ENCODE measurements at regions not wholly inside any gene's neighbourhood (a gene's known extent, or its start where the extent isn't known, plus 50 kb on each side); places are given as distances from the start of the nearest gene placed in this dataset.
"Not testable (repeated sequence)": the region's sequence is repeated elsewhere in the genome, so short reads cannot be mapped to it uniquely, and the experiment has no call there.

DNA sequence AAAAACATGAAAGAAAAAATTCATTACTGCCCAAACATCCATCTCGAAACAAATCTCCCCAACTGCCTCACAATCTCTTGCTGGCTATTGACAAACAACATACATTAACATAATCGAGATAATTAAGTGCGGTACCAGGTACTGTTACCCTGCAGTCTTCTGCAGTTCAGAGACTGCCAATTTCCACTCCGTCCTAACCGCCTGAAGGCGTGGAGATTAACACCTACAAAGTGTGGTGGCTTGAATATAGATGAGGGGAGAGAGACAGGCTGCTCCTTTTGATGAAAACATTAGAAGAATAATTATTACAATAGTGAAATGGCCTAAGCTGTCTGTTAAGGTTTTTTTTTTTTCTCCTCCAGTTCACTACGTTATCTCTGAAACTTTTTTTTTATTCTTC is 258.9 kb upstream of the SOX4 start:
- no peak for DNase-seq

DNA sequence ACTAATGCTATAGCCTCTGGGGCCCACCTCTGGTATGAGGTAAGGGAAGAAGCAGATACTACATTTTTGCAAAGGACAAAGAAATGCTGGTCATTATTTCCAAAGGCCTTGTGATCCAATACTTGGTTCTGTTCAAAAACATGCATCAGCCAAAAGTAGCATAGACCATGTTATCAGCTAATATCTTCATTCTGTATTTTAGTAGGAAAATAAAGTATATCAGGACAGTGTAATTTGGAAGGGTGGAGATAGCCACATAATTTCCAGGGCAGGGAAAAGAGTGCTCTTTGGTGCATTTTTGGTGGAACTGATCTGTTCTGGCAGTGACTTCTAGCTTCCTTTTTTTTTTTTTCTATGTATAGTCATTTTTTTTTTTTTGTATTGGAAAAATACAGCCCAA is 258.0 kb upstream of the SOX4 start:
- DNase-seq, result no peak

DNA sequence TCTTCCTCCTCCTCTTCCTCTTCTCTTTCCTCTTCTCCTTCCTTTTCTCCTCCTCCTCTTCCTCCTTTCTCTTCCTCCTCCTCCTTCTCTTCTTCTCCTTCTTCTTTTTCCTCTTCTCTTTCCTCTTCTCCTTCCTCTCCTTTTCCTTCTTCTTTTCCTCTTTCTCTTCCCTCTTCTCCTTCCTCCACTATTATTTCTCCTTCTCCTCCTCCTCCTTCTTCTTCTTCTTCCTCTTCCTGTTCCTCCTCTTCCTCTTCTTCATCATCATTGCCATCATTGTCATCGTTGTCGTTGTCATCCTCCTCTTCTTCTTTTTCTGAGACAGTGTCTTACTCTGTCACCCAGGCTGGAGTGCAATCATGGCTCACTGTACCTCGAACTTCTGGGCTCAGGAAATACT is 256.3 kb upstream of the SOX4 start:
- DNase-seq, result no peak

DNA sequence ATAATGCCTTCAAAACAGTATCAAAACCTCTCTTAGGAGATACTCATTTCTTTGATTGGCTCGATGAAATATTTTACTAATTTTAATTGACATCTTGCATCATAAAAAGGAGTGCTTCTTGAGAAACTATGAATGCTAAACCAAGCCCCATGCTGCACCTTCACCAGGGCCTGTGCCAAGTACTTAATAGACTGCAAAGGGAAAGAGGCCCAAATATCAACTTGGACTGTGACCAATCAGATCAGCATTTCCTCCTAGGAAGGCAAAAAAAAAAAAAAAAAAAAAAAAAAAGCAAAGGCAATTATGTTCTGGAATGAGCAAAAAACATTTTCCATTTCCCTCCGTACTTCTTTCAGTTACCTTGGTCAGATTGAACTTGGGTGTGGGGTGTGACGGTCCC is 253.0 kb upstream of the SOX4 start:
- DNase-seq, result peak; percentile 9

DNA sequence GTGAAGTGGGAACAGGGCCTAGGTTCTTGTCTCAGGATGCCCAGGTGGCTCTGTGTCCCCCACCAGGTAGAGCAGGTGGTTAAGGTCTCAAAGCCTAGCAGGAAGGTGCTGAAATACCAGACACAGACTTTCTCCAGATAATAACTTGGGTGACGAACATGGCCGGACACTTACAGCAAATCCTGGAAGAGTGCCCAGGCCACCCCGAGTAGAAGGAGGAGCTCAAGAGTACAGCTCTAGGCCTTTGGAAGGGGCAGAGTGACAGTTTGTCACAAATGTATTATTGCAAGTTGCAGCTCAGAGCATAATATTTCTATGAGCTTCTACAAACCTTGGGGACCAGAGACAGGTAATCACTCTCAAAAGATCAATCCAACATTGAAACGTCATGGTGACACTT is 251.6 kb upstream of the SOX4 start:
- DNase-seq, result no peak

DNA sequence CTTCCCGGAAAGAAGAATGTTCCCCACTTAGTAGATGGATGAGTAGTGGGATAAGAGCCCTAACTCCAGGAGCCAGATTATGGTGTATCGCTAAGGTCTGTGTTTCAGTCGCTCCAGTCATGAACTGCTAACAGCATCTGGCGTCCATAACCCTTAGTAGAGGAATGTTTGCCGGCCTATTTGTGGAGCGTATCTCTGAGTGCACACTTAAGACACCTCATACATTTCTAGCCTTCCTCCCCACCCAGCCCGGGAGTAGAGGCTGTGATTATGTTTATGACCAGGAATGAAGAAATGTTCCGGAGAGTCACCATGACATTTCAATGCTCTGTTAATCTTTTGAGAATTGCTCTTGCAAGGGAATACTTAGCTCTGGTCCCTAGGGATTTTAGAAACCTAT is 251.1 kb upstream of the SOX4 start:
- peak; percentile 37 for DNase-seq

DNA sequence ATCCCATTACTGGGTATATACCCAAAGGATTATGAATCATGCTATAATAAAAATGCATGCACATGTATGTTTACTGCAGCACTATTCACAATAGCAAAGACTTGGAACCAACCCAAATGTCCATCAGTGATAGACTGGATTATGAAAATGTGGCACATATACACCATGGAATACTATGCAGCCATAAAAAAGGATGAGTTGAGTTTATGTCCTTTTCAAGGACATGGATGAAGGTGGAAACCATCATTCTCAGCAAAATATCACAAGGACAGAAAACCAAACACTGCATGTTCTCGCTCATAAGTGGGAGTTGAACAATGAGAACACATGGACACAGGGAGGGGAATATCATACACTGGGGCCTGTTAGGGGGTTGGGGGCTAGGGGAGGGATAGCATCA is 247.8 kb upstream of the SOX4 start:
- not testable (repeated sequence) for DNase-seq

DNA sequence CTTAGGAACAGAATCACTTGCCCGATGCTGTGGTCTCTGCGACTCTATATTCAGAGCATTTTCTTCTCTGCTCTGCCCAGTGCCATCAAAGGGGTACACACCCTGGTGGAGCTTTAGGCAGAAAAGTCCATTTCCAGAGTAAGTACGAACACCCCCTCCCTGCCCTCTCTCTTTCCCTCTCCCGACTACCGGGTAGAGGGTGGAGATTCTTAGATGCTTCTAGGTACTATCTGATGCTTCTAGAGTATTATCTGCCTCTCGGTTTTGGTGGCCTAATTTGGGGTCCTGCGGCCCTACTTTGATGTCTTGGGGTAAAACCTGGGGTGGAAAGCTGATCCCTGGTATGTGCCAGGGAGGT is 245.4 kb upstream of the SOX4 start:
- no peak for DNase-seq

DNA sequence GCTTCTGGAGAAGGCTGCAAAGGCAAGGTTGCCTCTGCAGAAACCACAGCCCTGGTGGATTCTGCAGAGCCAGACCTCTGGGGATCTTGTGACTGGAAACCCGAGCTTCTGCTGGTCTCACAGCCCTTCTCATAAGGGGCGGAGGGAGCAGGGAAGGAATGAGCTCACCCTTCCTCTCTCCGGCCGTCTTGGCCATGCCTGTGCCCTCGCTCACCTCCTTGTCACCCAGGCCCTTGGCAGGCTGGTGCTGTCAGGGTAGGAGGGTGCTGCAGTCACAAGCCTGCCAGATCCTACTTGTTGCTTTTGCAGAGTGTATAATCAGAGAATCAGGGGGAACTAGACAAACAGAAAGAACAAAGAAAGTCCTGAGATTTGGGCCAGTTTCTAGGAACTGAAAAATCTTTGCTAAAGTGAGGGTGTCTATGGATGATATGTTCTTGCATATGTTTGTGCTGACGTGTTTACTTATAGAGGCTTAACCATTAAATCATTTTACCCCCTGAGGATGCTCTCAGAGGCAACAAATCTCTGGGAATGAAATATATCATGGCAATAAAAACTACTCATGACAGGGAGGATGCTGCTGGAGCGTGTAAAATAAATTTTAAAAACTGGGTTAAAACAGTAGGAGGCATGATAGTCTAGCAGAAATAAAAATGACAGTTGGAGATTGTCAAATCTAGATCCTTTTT is 244.9 kb upstream of the SOX4 start:
- peak; percentile 63 for DNase-seq

DNA sequence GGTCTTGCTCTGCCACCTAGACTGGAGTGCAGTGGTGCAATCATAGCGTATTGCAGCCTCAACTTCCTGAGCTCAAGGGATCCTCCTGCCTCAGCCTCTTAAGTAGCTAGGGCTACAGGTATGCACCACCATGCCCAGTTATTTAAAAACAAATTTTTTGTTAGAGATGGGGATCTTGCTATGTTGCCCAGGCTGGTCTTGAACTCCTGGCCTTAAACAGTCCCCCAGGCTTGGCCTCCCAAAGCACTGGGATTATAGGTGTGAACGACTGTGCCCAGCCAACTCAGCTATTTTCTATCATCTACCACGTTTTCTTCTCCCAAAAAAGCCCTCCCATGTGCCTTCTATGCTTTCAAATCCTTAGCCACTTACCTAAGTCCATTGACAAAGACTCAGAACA is 243.7 kb upstream of the SOX4 start:
- no peak for DNase-seq

DNA sequence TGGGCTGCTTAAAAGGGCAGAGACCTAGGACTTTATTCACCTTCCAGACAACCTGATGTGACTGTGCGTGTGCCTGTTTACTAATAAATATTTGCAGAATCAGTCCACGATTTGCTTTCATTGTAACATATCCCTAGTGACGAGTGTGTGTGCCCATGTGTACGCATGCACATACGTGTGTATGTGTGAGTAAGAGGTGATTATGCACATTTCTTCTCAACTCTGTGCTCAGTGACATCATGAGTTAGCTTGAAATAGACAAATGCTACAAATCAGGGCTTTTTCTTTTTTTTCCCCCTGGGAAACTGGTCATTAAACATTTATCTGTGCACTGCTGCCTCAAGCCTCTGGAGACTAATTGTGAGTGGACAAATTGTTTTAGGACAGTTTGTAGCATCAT is 242.6 kb upstream of the SOX4 start:
- no peak for DNase-seq

DNA sequence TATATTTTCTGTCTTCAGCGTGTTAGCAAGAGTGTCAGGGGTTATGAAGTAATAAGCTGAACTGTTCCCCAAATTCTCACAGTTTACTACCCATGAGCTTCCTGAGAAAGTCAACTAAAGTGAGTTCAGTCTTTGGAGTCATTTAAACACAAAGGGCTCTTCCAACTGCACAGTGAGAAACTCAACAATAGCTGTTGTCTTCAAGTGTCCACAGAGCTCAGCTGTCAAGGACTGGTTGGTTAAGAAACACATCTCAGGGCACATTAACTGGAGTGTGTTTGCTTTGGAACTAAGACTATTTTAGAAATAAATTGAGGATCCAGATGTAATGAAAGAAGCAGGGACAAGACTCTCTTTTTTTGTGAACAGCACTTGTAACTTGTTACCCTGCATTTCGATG is 241.4 kb upstream of the SOX4 start:
- no peak for DNase-seq

DNA sequence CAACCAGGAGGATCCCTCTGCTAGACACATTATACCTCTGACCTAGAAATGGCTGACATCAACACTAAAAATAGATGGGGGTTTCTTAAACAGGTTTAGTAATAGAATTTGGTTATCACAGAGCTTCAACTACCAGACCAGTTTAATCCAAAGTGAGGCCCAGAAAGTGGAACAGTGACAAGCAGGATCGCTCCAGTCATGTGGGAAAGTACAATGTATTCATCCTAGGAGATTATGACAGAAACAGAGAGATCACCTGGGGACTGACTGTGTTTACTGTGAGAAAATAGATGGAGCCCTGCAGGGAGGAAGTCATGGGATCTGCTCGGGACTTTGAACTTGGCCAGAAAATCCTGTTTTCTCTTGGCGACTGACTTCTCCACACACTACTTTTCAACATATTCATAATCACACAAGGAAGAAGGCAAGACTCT is 238.7 kb upstream of the SOX4 start:
- DNase-seq, result no peak

DNA sequence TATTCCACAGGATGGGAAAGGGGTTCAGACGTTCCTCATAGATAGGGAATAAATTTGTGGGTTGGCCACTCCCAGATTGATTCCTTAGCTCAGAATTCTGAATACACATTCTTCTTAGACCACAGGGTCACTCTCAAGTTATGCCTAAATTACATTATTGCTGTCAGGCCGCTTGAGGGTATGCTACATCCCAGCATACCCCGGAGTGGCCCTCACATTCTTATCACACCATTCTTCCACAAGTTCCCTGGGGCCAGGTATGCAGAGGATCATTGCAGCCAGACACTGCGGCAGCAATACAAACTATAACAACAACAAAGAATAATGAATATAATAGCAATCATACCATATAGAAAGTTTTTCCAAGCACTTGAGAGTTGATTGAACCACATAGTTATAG is 237.9 kb upstream of the SOX4 start:
- no peak for DNase-seq

DNA sequence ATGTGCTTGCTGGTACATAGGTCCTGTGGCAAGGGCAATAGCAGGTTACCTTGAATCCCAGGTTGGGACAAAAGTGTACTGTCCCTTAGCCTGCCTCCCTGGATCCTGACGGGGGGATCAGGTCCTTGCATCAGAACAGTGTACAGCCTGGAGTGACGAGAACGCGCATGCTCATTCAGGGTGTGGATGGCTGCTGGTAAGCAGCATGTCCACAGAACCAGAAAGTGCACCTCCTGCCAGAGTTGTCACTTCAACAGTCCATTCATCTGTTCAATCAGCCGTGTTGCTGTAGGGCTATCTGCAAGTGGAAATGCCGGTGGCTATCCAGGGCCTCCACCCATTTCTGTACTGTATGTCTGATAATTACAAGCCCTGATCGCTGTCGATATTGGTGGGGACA is 236.3 kb upstream of the SOX4 start:
- DNase-seq, result no peak

DNA sequence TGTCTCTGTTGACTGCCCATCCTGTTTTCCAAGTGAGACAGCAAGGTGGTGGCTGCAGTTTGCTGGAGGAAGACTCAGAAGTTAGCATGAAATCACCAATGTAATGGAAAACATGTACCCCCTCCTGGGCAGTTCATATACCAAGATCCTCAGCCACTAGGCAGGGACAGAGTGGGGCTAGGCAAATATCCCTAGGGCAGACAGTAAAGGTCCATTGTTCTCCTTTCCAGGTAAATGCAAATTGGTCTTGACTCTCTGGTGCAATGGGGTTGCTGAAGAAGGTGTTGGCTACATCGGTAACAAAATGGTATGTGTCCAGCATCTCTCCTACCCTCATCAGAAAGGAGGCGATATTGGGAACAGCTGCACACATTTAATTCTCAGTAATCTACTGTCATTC is 233.6 kb upstream of the SOX4 start:
- no peak for DNase-seq

DNA sequence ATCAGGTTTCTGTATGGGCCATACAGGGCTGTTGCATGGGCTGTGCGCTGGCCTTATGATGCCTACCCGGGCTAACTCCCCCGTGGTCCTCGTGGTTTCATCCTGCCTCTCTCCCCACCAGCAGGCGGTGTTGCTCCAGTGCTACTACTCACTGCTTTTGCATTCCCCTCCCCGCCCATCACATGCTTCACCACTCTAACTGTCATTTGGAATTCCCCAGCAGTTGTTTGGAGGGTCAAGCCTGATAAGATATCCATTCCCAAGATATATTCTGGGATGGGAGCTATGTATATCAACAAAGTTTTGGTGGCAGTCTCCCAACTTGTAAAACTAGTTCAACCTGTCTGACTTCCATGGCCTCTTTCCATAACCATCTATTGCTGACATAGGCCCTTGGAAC is 233.2 kb upstream of the SOX4 start:
- no peak for DNase-seq

DNA sequence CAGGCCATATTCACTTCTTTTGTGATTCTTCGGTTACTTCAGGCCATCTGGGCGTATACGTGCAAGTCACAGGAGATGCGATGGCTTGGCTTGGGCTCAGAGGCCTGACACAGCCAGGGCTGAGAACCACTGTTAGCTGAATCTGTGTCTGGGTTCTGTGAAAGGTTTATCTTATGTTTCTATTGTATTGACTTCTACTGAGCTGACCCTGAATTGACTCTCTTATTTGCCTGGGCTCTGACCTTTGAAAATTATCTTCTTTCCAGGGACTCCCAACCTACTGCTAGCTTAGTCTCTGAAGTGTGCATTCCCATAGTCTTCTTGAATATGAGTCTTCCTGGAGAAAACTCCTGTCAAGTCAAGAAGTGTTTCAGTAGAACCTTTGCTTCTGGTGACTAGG is 226.4 kb upstream of the SOX4 start:
- DNase-seq, result no peak

DNA sequence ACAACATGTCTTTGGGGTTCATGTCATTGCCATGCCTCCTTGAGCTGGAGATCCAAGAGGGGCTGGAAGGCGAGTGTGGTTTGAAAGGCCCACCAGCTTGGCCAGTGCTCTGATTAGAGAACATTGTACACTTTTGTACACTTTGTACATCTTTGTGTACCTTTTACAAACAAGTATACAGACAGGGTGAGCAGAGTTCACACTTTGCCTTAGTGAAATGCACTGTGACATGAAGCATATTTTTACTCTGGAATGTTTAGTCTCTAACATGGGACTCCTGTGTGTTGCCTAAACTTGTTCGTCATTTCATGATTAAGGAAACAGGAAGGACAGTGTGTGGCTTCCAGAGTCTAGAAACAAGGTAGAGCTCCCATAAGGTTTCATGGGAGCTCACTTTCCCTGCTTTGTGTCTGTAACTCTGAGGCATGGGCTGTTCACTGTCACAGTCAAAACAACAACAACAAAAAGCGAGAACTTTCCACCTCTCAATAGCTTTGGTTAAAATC is 225.8 kb upstream of the SOX4 start:
- DNase-seq, result no peak

DNA sequence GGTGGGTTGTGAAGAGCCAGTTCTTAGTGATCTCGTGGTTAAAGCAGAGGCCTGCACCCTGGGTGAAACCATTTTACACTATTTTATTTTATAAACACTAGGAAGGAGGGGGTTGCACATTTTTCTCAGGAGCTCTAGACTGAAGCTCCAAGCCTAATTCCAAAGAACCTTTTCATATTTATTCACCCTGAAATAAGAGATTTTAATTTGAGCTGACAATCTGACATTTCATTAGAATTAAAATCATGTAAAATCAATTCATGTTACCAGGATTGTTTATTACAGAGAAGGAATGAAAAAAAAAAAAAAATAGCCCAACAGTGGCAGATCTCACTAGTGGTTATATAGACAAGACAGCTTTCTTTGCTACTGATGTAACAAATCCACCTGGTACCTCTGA is 222.5 kb upstream of the SOX4 start:
- DNase-seq, result no peak

DNA sequence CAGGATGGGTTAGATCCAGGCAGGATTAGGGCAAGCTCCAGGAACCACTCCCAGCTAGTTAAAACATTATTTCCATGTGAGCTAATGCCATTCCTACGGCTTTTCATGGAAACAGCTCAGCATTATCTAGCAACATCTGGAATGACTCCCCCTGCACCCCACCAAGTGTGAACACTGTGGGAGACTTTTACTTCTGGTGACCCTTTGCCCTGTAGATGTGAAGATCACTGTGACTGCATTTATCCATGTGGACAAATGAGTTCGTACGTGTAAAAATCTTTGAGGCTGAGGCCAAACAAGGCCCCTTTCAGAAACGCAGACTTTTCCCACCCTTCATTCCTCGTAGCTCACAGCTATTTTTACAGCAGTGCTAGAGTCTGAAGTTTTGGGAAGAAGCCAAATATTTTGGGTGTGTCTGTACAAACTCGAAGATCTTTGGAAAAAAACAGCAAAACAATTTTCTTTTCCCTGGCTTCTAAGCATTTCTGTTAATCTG is 221.8 kb upstream of the SOX4 start:
- DNase-seq, result peak; percentile 52

DNA sequence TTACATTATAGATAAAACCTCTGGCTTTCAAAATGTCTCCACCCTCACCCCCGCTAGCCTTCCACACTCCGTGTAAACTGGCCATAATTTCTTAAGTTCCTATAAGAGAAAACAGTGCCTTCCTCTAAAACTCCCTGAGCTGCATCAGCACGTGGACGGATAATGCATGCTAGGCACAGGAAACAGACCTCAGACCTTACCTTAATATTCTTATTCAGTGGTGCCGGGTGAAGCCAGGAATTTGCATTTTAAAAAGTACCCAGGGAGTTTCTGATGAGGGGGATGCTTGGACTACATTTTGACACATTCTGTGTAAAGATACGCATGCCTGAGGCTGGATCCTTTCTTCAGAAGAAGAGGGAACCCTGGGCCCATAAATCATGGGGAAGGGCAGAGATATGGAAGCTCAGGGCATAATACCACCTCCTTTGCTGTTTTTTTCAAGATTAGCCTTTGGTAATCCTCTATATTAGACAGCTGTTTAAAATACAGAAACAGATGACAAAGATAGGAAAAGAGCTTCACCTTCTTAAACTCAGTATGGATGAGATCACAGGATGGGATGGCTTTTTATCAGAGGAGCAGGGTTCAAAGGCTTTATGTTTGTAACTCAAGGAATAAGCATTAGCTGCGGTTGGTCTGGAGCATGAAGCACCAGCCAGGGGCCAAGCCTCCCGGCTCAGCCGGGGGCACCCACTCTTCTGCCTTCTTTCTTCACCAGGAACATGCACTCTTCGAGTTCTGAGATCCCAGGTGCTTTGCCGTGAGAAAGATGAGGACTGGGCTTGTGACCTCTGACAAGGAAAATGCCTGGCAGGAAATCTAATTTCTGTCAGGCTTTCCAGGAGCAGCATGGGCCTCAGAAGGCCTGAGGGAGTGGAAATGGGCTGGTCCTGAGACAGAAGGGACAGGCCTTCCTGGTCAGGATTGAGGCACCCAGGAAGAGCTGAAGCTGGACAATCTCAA is 218.1 kb upstream of the SOX4 start:
- DNase-seq, result no peak

DNA sequence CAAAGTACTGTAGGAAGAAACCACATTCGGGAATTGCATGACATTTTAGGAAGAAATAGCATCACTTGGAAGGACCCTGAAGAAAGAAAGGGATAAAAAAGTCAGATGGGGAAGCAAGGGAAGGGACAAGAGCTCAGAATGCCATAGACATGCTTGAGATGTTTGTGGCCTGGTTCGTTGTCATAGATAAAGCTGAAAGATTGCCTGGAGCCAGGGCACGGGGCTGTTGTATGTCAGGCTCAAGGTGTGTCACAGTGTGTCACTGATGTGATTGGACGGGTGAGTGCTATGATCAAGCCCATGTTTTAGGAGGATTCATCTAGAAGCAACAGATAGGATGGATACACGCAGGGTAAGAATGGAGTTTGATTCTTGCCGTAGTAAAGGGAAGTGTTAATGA is 216.2 kb upstream of the SOX4 start:
- DNase-seq, result no peak

DNA sequence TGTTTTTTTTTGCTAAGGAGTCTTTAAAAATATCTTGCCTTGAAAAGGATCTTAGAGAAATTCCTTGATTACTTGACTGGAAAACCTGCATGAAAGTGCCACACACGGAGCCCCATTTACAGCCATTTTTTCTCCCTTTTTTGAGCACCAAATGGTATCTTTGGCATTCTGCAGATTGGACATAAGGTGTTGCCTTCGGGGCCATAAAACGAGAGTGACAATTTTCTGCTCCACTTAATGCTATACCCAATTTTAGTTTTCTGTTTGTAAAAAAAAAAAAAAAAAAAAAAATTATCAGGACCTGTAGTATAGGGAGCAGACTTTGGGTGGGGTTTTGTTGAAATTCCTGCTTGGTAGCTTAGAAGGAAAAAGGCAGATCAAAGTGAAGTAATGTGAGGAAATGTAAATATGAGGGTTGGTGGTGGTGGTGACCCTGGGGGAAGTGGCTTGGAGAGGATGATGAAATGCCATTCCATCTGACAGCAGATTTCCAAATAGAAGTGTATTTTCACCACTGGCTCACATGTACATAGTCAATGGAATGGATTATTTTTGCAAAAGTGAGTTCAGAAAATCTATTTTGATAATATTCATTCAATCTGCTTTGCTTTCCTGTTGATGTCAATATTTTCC is 212.1 kb upstream of the SOX4 start:
- peak; percentile 50 for DNase-seq
